ENCODE measurements at regions not wholly inside any gene's neighbourhood (a gene's known extent, or its start where the extent isn't known, plus 50 kb on each side); places are given as distances from the start of the nearest gene placed in this dataset.
"Not testable (repeated sequence)": the region's sequence is repeated elsewhere in the genome, so short reads cannot be mapped to it uniquely, and the experiment has no call there.

DNA sequence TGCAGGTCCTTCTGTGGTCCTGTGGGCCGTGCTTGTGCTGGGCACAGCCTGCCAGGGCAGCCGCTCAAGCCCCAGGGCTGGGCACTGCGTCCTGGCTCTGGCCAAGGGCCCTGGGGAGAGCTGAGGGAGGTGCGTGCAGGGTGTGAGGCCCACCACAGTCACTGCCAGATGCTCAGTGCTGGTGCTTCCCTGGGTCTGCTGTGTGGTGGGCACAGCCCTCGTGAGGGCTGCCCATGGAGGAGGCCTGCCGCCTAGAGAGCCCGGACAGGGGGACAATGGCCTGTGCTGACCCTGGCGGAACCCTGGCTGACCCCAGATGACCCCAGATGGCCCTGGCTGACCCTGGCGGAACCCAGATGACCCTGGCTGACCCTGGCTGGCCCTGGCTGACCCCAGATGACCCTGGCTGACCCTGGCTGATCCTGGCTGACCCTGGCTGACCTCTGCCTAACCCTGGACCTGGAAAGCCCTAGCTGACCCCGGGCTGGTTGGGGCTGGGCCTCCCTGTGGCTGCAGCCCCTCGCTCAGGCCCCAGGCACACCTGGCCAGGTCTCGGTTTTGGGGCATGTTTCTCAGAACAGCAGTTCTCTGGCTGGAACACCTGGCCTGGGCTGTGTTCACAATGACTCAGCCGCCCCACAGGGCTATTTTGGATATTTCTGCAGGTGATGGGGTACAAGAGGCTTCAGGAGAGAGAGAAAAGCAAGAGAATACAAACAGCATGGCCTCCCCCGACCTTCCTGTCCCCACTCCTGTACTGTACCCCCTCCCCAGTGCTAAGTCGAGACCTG lies 55.4 kb downstream of the TMEM121 start:
- FAIRE-seq (no peak), DNase-seq (ENCODE audit: insufficient read length, low spot score) (no peak)
- no peak for TF ChIP-seq POLR2A (IDR thresholded peaks at IDR 0.05; ENCODE audit: low read depth, low read length)

- FAIRE-seq (no peak), DNase-seq (ENCODE audit: insufficient read length, low spot score) (no peak)
- no peak for TF ChIP-seq POLR2A (IDR thresholded peaks at IDR 0.05; ENCODE audit: low read depth, low read length)
Measured at GRCh38 chr14:105582639-105583038, 56.3 kb downstream of the TMEM121 start.

DNA sequence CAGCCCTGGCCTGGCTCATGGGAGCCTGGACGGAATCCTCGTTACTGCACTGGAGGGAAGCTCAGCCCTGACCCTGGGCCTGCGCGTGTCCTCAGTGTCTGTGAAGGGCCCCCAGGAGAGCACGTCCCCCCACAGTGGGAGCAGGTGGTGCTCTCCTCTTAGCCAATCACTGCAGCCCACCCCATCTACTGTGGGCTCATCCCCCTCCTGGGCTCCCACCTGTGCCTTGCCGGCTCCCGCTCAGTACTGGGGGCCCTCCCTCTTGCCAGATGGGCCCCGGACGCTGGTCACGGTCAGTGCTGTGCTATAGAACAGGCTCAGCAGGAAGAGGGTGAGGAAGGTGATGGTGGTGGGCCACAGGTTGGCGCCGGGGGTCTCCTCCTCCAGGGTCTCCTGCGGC lies 57.5 kb downstream of the TMEM121 start:
- not testable (repeated sequence) for FAIRE-seq; DNase-seq (ENCODE audit: insufficient read length, low spot score)

DNA sequence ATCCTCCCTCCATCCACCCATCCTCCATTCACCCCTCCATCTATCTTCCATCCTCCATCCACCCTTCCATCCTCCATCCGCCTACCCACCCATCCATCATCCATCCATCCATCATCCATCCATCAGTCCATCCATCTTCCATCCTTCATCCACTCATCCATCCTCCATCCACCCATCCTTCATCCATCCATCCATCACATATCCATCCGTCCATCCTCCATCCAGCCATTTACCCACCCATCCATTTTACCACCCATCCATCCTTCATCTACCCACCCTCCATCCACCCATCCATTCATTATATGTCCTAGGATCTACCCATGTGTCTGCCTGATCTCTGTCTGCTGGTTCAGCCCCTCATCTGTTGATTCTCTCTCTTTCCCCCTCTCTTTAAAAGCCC lies 58.9 kb downstream of the TMEM121 start:
- DNase-seq (ENCODE audit: insufficient read length, low spot score); FAIRE-seq: not testable (repeated sequence)

GRCh38 chr14:105585722-105586121 lies 59.3 kb downstream of the TMEM121 start:
- not testable (repeated sequence) for FAIRE-seq; DNase-seq (ENCODE audit: insufficient read length, low spot score)

DNA sequence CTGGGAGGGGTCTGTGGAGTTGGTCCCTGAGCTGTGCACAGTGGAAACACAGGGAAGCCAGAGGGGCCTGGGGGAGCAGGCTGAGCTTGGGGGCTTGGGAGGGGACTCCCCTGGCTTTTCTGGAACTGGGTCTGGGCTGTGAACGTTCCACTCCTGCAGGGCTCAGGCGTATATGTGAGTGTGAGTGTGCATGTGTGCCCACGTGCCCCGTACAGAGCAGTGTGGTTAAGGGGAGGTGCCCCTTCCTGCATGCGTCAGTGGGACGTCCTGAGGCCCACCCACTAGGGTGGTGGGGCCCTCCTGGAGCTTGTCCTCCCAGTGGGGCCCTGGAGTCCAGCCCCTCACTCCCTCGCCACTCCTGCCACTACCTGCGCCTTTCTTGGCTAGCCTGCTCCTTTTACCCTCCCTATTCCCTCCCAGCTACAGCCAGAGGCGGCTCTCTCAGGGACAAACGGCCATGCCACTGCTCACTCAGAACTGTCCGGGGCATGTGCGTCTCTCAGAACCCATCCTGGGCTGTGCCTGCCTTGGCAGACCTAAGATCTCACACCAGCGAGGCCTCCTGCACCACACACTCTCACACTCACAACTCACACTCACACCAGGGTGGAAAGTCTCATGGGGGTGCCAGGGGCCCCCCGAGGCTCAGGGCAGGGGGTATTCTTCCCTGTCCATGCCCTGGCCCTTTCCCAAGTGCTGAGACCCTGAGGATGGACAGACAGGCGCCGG lies 59.9 kb downstream of the TMEM121 start:
- not testable (repeated sequence) for DNase-seq (ENCODE audit: insufficient read length, low spot score); FAIRE-seq

GRCh38 chr14:105587034-105587433 lies 60.7 kb downstream of the TMEM121 start:
- not testable (repeated sequence) for DNase-seq (ENCODE audit: insufficient read length, low spot score); FAIRE-seq

GRCh38 chr14:105587482-105588235 lies 61.3 kb downstream of the TMEM121 start:
- FAIRE-seq; DNase-seq (ENCODE audit: insufficient read length, low spot score): not testable (repeated sequence)

DNA sequence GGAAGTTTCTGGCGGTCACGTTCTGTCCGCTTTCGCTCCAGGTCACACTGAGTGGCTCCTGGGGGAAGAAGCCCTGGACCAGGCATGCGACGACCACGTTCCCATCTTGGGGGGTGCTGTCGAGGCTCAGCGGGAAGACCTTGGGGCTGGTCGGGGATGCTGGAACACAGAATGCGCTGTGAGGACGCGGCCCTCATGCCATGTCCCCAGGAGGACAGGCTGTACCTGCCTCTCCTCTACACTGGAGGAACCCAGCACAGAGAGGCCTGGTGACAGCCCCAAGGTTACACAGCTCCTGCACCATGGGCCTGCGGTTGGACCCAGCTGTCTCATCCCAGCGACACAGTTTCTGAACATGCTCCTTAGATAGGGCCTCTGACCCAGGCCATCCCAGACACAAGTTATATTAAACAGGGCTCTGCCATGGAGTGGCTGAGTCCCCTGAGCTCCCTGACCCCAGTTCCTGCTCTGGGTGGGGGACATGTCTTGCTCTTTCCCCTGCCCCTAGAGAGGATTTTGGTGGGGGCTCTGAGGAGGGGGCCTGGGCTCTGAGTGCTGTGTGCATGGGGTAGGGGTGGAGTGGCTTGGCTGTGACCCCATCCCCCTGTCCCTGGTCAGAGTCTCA lies 62.0 kb downstream of the TMEM121 start:
- no peak for TF ChIP-seq POLR2A (IDR thresholded peaks at IDR 0.05; ENCODE audit: low read depth, low read length)
- DNase-seq (ENCODE audit: insufficient read length, low spot score), result no peak
- FAIRE-seq, result no peak

DNA sequence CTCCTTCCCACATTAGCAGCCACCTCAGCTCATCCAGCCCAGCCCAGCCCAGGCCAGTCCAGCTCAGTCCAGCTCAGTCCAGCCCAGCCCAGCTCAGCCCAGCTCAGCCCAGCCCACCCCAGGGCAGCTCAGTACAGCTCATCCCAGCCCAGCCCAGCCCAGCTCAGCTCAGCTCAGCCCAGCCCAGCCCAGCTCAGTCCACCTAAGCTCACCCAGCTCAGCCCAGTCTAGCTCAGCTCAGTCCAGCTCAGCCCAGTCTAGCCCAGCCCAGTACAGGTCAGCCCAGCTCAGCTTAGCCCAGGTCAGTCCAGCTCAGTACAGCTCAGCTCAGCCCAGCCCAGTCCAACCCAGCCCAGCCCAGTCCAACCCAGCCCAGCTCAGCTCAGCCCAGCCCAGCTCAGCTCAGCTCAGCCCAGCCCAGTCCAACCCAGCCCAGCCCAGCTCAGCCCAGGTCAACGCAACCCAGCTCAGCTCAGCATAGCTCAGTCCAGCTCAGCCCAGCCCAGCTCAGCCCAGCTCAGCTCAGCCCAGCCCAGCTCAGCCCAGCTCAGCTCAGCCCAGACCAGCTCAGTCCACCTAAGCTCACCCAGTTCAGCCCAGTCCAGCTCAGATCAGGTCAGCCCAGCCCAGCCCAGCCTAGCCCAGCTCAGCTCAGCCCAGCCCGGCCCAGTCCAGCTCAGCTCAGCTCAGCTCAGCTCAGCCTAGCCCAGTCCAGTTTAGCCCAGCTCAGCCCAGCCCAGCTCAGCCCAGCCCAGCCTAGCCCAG lies 63.0 kb downstream of the TMEM121 start:
- TF ChIP-seq POLR2A (IDR thresholded peaks at IDR 0.05; ENCODE audit: low read depth, low read length), result no peak
- DNase-seq (ENCODE audit: insufficient read length, low spot score) (no peak), FAIRE-seq (no peak)

DNA sequence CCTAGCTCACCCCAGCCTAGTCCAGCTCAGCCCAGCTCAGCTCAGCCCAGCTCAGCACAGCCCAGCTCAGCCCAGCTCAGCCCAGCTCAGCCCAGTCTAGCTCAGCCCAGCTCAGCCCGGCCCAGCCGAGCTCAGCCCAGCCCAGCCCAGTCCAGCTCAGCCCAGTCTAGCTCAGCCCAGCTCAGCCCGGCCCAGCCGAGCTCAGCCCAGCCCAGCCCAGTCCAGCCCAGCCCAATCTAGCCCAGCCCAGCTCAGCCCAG lies 63.5 kb downstream of the TMEM121 start:
- not testable (repeated sequence) for DNase-seq (ENCODE audit: insufficient read length, low spot score); FAIRE-seq

GRCh38 chr14:105591052-105591451 lies 64.7 kb downstream of the TMEM121 start:
- FAIRE-seq (no peak), DNase-seq (ENCODE audit: insufficient read length, low spot score) (no peak)
- no peak for TF ChIP-seq POLR2A (IDR thresholded peaks at IDR 0.05; ENCODE audit: low read depth, low read length)

DNA sequence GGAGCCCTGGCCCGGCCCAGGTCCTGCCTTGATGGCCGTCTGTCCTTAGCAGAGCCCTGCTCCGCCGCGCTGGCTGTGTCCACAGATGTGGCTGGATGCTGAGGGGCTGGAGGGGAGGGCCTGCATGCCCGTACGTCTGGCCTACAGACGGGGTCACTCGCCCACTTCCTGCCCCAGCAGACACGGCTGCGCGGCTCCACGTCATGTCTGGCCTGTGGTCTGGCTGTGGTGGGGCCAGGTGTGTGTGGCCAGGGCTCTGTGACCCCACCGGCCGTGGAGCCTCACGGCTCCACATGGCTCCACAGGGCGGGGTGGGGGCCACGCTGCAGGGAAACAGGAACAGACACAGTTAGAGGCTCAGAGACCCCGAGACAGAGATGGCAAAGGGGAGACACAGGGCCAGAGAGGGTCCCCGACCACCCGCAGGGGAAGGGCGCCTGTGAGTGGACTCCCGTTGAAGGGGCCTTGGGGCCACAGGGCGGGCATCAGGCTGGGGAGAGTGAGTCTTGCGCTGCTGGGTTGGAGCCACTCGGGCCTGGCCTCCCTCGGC lies 65.5 kb downstream of the TMEM121 start:
- not testable (repeated sequence) for FAIRE-seq

DNA sequence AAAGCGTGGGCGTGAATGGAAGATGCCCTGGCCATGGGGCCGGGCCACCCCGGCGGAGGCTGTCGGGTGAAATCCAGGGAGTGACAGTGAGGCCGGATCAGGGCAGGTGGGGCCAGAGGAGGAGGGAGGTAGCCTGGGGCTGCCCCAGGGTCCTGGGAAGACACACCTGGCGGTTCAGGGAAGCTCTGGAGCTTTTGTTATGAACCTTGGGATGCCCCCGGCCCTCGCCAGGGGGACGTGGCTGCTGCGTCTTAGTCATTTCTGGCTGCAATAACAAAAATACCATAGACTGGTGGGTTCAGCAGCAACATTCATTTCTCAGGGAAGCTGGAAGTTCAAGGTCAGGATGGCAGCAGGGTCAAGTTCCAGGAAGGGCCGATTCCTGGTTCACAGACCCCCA lies 66.3 kb downstream of the TMEM121 start:
- not testable (repeated sequence) for FAIRE-seq; DNase-seq (ENCODE audit: insufficient read length, low spot score)

More for the DNA sequence above, 65.5 kb downstream of the TMEM121 start:
- not testable (repeated sequence) for DNase-seq (ENCODE audit: insufficient read length, low spot score)

DNA sequence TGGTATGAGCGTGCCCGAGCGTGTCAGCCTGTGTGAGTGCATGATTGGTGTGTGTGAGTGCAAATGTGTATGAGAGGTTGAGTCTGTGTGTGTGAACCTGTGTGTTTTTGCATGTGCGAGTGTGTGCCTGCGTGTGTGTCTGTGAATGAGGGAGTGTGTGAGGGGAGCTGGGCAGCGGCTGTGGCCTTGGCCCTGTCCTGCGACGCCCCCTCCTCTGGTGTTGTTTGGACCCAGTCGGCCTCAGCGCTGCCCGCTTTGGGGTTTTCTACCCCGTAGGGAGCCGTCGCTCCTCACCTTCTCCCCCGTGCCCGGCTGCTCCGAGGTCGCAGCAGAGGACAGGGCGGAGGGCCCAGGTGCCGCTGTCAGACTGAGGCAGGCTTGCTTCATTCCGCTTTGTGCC lies 69.0 kb downstream of the TMEM121 start:
- DNase-seq (ENCODE audit: insufficient read length, low spot score); FAIRE-seq: not testable (repeated sequence)

- not testable (repeated sequence) for DNase-seq (ENCODE audit: insufficient read length, low spot score)
Measured at GRCh38 chr14:105596374-105596773, 70.0 kb downstream of the TMEM121 start.

DNA sequence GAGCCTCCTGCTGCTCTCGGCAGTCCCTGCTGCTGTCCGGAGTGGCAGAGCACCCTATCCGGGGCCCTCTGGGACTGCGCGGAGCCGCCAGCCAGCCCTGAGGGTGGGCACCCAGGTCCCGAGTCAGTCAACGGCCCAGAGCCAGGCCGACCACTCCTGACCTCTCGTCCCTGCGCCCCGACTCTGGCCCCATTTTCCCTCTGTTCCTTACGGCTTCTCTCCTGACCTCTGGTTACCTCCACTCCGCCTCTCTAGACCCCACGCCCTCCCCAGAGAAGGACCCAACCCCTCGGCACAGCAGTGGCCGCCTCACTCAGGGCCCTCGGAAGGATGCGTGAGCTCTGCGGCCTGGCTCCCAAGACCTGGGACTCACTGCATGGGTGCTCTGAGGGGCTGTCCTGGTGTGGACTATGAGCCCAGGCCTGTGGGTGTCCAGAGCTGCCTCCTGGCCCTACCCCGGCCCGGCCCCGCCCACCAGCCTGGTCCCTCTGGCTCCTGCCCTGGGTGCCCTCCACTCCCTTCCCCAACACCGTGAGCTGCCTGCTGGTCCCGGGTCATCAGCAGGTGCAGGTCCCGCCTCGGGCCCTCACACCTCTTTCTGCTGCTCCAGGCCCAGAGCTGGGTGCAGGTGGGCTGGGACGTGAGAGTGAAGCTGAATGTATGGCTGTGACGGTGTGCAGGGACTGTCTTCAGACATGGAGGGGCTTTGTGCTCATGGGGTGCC lies 71.8 kb downstream of the TMEM121 start:
- not testable (repeated sequence) for DNase-seq (ENCODE audit: insufficient read length, low spot score); FAIRE-seq

More at GRCh38 chr14:105596374-105596773, 70.0 kb downstream of the TMEM121 start:
- FAIRE-seq, result not testable (repeated sequence)

GRCh38 chr14:105598925-105599586 lies 72.7 kb downstream of the TMEM121 start:
- DNase-seq (ENCODE audit: insufficient read length, low spot score); FAIRE-seq: not testable (repeated sequence)

Data from H54 (cell line).